Panc1 (cell line): ENCODE measurements at regions not wholly inside any gene's neighbourhood (a gene's known extent, or its start where the extent isn't known, plus 50 kb on each side); places are given as distances from the start of the nearest gene placed in this dataset.

Source experiments
- ATAC-seq: fragments of 200-7000 bp; cut with Tn5 transposase; 2 replicates; pipeline ENCODE4 v1.9.1; 2020; ENCODE audit warnings: mild to moderate bottlenecking, moderate library complexity
- BruUV-seq: library from RNA; stranded (reverse); fragments of 400-500 nt; replicated peaks from 2 replicates; lab custom pipeline; 2021; lab: Mats Ljungman, UMichigan
- CTCF ChIA-PET: fragments of 300-600 bp; sonication (Branson Sonifier 250); formaldehyde crosslinking; loops from one replicate; lab custom pipeline; 2022; ENCODE audit warnings: antibody characterized with exemption; lab: Charles Lee
- POLR2A ChIA-PET: fragments of 300-600 bp; sonication (Branson Sonifier 250); formaldehyde crosslinking; loops from one replicate; lab custom pipeline; 2022; ENCODE audit warnings: antibody characterized with exemption; lab: Charles Lee
- DNase-seq: peaks from one replicate; pipeline ENCODE4 v3.0.0-alpha.2; 2010; ENCODE audit warnings: low read depth, low spot score
- H3K27ac ChIP-seq: 2 replicates; pipeline ENCODE4 v1.5.1; 2011; ENCODE audit warnings: mild to moderate bottlenecking, low read length, inconsistent platforms
- H3K27me3 ChIP-seq: fragments of 200-500 bp; sonication (Bioruptor generic); 2 replicates; pipeline ENCODE4 v1.6.0; 2014; ENCODE audit warnings: low read length, inconsistent platforms; ENCODE audit not compliant: control insufficient read depth, insufficient read depth
- H3K36me3 ChIP-seq: fragments of 200-500 bp; sonication (Bioruptor generic); 2 replicates; pipeline ENCODE4 v1.5.1; 2014; ENCODE audit warnings: inconsistent platforms, mild to moderate bottlenecking, low read length, moderate library complexity; ENCODE audit not compliant: control insufficient read depth, insufficient read depth
- H3K4me1 ChIP-seq: 2 replicates; pipeline ENCODE4 v1.5.1; 2011; ENCODE audit warnings: inconsistent platforms, mild to moderate bottlenecking, low read length, moderate library complexity; ENCODE audit not compliant: control insufficient read depth, insufficient read depth
- H3K4me3 ChIP-seq, 2 experiments: 2 replicates each; pipeline ENCODE4 v1.5.1; 2011 to 2012; ENCODE audit warnings: low read depth in 2 of 2, low read length in 2 of 2, mild to moderate bottlenecking in 2 of 2, inconsistent platforms in 1 of 2, moderate library complexity in 1 of 2
- H3K9me3 ChIP-seq: fragments of 200-500 bp; sonication (Bioruptor generic); 2 replicates; pipeline ENCODE4 v1.5.1; 2014; ENCODE audit warnings: low read depth, mild to moderate bottlenecking, inconsistent platforms, low read length, moderate library complexity; ENCODE audit not compliant: control insufficient read depth, insufficient read depth
- POLR2AphosphoS5 ChIP-seq: IDR thresholded peaks from 2 replicates; pipeline ENCODE4 v1.6.1; 2012; ENCODE audit warnings: mild to moderate bottlenecking, low read depth, low read length, moderate library complexity
- SIN3A ChIP-seq: IDR thresholded peaks from 2 replicates; pipeline ENCODE4 v1.6.1; 2012; ENCODE audit warnings: low read depth, mild to moderate bottlenecking, low read length, moderate library complexity, borderline replicate concordance; ENCODE audit not compliant: insufficient read depth
- TCF7L2 ChIP-seq: IDR thresholded peaks from 2 replicates; pipeline ENCODE4 v1.6.1; 2011; ENCODE audit warnings: mild to moderate bottlenecking, low read depth, low read length, inconsistent platforms
- in situ Hi-C: cut with HindIII; loops from 2 replicates; pipeline ENCODE4 v1.10.0; 2016; ENCODE audit warnings: low sequenced_read_pairs, low pct_unique_long_range_greater_than_20kb
- intact Hi-C: fragments of 100-400 bp; cut with micrococcal nuclease; formaldehyde crosslinking; loops from one replicate; pipeline ENCODE4 v1.10.0; 2022; ENCODE audit not compliant: unreplicated experiment
- TF ChIP-seq, protein P1 (sequence below): fragments of 450-650 bp; IDR thresholded peaks from 2 replicates; pipeline ENCODE4 v1.5.1; 2017; ENCODE audit warnings: mild to moderate bottlenecking
- TF ChIP-seq, protein P2 (sequence below), 2 experiments: IDR thresholded peaks; 2 replicates each; pipeline ENCODE4 v1.6.1; 2011 to 2012; ENCODE audit warnings: low read depth in 2 of 2, control low read depth in 1 of 2, low read length in 1 of 2, mild to moderate bottlenecking in 1 of 2, moderate library complexity in 1 of 2; ENCODE audit not compliant: insufficient read depth in 1 of 2

DNA sequence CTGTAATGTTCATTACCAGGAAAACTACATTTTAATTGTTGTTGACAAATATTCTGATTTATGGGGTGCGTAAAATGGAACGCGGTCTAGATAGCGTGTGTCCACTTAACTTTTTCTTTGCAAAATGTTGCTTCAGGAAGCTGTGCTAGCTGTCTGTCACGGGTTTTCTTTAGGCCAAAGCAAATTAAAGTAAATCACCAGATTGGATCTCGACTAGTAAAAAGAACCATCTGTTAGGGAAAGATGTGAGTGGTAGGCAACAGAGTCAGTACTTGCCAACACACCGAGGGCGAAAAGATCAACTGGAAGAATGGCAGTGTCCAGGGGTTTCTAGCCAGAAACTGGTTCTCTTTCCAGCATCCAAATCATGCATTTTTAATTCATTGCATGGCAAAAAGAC lies 404.9 kb upstream of the TMPO start:
- H3K27me3 ChIP-seq: no peaks in the 10 kb centered on the region
- H3K36me3 ChIP-seq: no peaks in the 10 kb centered on the region
- in situ Hi-C loops (no loop called here), intact Hi-C loops (no loop called here)
- DNase-seq: no peak
- CTCF ChIA-PET: no interaction called here
- no peaks in the 10 kb centered on the region for H3K4me1 ChIP-seq
- no peaks in the 10 kb centered on the region for H3K9me3 ChIP-seq
- H3K27ac ChIP-seq: no peak overlapping the region
- H3K4me3 ChIP-seq: no peak overlapping the region
- TF ChIP-seq, protein P1, sequence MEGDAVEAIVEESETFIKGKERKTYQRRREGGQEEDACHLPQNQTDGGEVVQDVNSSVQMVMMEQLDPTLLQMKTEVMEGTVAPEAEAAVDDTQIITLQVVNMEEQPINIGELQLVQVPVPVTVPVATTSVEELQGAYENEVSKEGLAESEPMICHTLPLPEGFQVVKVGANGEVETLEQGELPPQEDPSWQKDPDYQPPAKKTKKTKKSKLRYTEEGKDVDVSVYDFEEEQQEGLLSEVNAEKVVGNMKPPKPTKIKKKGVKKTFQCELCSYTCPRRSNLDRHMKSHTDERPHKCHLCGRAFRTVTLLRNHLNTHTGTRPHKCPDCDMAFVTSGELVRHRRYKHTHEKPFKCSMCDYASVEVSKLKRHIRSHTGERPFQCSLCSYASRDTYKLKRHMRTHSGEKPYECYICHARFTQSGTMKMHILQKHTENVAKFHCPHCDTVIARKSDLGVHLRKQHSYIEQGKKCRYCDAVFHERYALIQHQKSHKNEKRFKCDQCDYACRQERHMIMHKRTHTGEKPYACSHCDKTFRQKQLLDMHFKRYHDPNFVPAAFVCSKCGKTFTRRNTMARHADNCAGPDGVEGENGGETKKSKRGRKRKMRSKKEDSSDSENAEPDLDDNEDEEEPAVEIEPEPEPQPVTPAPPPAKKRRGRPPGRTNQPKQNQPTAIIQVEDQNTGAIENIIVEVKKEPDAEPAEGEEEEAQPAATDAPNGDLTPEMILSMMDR: no peak
- TF ChIP-seq, protein P2, sequence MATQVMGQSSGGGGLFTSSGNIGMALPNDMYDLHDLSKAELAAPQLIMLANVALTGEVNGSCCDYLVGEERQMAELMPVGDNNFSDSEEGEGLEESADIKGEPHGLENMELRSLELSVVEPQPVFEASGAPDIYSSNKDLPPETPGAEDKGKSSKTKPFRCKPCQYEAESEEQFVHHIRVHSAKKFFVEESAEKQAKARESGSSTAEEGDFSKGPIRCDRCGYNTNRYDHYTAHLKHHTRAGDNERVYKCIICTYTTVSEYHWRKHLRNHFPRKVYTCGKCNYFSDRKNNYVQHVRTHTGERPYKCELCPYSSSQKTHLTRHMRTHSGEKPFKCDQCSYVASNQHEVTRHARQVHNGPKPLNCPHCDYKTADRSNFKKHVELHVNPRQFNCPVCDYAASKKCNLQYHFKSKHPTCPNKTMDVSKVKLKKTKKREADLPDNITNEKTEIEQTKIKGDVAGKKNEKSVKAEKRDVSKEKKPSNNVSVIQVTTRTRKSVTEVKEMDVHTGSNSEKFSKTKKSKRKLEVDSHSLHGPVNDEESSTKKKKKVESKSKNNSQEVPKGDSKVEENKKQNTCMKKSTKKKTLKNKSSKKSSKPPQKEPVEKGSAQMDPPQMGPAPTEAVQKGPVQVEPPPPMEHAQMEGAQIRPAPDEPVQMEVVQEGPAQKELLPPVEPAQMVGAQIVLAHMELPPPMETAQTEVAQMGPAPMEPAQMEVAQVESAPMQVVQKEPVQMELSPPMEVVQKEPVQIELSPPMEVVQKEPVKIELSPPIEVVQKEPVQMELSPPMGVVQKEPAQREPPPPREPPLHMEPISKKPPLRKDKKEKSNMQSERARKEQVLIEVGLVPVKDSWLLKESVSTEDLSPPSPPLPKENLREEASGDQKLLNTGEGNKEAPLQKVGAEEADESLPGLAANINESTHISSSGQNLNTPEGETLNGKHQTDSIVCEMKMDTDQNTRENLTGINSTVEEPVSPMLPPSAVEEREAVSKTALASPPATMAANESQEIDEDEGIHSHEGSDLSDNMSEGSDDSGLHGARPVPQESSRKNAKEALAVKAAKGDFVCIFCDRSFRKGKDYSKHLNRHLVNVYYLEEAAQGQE (IDR thresholded peaks at IDR 0.05; ENCODE audit: insufficient read depth in 1 of 2, low read depth in 2 of 2, low read length in 1 of 2): no peak
- TF ChIP-seq TCF7L2: no peak
- no peak for TF ChIP-seq POLR2AphosphoS5
- TF ChIP-seq SIN3A: no peak
- POLR2A ChIA-PET: no interaction called here
- no TSS peak for BruUV-seq
- ATAC-seq: no peak

DNA sequence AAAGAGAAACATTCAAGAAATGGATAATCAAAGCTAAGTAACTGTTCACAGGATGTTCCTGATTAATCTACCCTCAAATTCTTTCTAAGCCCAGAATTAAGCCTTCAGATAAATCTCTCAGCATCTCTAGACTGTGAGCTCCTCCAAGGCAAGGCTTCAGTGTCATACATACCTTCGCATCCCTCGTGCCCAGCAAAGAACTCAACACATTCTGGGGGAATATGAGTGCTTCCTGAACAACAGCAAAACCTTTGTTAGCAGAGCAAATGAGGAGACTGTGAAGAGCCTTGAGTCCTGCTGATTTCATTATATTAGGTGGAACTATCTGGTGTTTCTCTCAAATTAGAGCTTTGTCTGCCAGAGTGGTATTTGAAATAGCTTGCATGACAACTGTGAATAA lies 401.8 kb upstream of the TMPO start:
- Histone ChIP-seq H3K36me3 (no peaks in the 10 kb centered on the region), H3K4me1 (no peaks in the 10 kb centered on the region), H3K27ac (no peak overlapping the region), H3K4me3 (no peak overlapping the region), H3K9me3 (no peaks in the 10 kb centered on the region), H3K27me3 (no peaks in the 10 kb centered on the region)
- no TSS peak for BruUV-seq
- in situ Hi-C loops (no loop called here), intact Hi-C loops (no loop called here)
- DNase-seq (no peak), ATAC-seq (no peak)
- CTCF ChIA-PET: no interaction called here
- POLR2A ChIA-PET: no interaction called here
- TF ChIP-seq TCF7L2 (no peak), POLR2AphosphoS5 (no peak), SIN3A (no peak)
- TF ChIP-seq, protein P1: no peak
- TF ChIP-seq, protein P2 (IDR thresholded peaks at IDR 0.05; ENCODE audit: insufficient read depth in 1 of 2, low read depth in 2 of 2, low read length in 1 of 2): no peak
